ENCODE measurements at regions not wholly inside any gene's neighbourhood (a gene's known extent, or its start where the extent isn't known, plus 50 kb on each side); places are given as distances from the start of the nearest gene placed in this dataset.
"Not testable (repeated sequence)": the region's sequence is repeated elsewhere in the genome, so short reads cannot be mapped to it uniquely, and the experiment has no call there.

DNA sequence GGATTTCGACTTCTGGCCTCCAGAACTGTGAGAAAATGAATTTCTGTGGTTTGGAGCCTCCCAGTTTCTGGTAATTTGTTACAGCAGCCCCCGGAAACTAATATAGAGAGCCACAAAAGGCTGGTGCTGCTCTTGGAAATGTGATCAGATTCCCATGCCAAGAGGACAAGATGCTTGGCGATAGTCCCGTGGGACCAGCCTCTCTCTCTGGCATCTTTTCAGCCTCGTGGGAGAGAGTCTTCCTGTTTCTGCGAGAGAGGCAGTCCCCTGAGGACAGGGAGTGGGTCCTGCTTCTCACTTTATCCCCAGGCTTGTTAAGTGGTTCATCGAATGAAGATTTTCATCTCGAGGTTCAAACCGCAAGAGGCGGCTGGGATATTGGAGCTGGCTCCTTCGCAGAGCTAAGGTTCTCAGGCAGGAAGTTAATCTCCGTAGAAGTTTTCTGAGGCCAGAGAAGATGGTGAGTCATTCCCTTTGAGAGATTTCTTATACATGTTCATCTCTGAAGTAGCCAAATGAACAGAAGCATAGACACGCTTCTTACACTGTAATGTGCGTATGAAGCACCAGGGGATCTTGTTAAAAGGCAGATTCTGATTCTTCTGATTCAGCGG is 211.6 kb upstream of the SDK2 start:
- no peak for DNase-seq (ENCODE audit: low spot score in 2 of 2)
- no peak overlapping the region for H3K4me3 ChIP-seq
- H3K27ac ChIP-seq = no peak overlapping the region
- H3K27me3 ChIP-seq = no peaks in the 10 kb centered on the region
- 73 to 82% methylated on average over 15 of the region's 15 CpGs for WGBS, 2 donors
- no peaks in the 10 kb centered on the region for H3K4me1 ChIP-seq
- peaks cover 0 to 16% (median 1%) of the 10 kb centered on the region in 4 donors for H3K9me3 ChIP-seq
- H3K36me3 ChIP-seq = no peaks in the 10 kb centered on the region
- TF ChIP-seq, protein P1, sequence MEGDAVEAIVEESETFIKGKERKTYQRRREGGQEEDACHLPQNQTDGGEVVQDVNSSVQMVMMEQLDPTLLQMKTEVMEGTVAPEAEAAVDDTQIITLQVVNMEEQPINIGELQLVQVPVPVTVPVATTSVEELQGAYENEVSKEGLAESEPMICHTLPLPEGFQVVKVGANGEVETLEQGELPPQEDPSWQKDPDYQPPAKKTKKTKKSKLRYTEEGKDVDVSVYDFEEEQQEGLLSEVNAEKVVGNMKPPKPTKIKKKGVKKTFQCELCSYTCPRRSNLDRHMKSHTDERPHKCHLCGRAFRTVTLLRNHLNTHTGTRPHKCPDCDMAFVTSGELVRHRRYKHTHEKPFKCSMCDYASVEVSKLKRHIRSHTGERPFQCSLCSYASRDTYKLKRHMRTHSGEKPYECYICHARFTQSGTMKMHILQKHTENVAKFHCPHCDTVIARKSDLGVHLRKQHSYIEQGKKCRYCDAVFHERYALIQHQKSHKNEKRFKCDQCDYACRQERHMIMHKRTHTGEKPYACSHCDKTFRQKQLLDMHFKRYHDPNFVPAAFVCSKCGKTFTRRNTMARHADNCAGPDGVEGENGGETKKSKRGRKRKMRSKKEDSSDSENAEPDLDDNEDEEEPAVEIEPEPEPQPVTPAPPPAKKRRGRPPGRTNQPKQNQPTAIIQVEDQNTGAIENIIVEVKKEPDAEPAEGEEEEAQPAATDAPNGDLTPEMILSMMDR (IDR thresholded peaks at IDR 0.05) = no peak
- TF ChIP-seq POLR2A (IDR thresholded peaks at IDR 0.05) (no peak), EP300 (IDR thresholded peaks at IDR 0.05) (no peak)

- H3K4me3 ChIP-seq = no peak overlapping the region
- no peaks in the 10 kb centered on the region for H3K4me1 ChIP-seq
- no peak overlapping the region for H3K27ac ChIP-seq
- no peaks in the 10 kb centered on the region for H3K36me3 ChIP-seq
- TF ChIP-seq, protein P1 (IDR thresholded peaks at IDR 0.05) = no peak
- no peak for TF ChIP-seq EP300 (IDR thresholded peaks at IDR 0.05)
- no peak for TF ChIP-seq POLR2A (IDR thresholded peaks at IDR 0.05)
- no peaks in the 10 kb centered on the region for H3K27me3 ChIP-seq
- 79 to 80% methylated on average over 11 of the region's 11 CpGs for WGBS, 2 donors
- no peak for DNase-seq (ENCODE audit: low spot score in 2 of 2)
- peaks cover 0 to 16% (median 1%) of the 10 kb centered on the region in 4 donors for H3K9me3 ChIP-seq
Measured at GRCh38 chr17:73856556-73856955, 212.3 kb upstream of the SDK2 start.

DNA sequence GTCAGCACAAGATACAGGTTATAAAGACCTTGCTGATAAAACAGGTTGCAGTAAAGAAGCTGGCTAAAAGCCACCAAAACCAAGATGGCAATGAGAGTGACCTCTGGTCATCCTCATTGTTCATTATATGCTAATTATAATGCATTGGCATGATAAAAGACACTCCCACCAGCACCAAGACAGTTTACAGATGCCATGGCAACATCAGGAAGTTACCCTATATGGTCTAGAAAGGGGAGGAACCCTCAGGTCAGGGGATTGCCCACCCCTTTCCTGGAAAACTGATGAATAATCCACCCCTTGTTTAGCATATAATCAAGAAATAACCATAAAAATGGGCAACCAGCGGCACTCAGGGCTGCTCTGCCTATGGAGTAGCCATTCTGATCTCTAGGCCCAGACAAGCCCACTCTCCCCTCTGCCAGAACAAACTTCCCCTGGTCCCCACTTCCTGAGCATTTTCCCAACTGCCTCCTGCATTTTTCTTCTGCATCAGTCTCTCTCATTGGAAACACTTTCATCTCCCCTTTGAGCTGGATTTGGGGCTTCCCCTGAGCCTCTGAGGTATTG is 215.3 kb upstream of the SDK2 start:
- WGBS, 2 donors = 82 to 88% methylated on average over 1 of the region's 1 CpG
- not testable (repeated sequence) for H3K4me3 ChIP-seq, H3K27me3 ChIP-seq

DNA sequence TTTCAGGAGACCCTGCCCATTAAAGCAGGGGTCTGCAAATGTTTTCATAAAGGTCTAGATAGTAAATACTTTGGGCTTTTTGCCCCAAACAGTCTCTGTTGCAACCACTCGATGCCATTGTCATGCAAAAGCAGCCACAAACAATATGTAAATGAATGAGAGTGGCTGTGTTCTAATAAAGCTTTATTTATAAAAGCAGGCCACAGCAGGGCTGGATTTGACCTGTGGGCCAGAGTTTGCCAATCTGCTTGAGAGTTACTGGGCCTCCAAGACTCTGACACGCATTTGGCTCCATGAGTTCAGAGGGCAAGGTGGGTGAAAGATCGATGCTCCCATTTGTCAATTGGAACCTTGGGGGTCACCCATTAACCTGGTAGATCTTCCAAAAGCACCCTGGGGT is 217.3 kb upstream of the SDK2 start:
- Histone ChIP-seq H3K27ac (peak overlapping the region in 1 of 4 donors; percentile 72), H3K27me3 (no peaks in the 10 kb centered on the region), H3K36me3 (no peaks in the 10 kb centered on the region), H3K4me1 (no peaks in the 10 kb centered on the region), H3K4me3 (no peak overlapping the region), H3K9me3 (no peaks in the 10 kb centered on the region)
- no peak for TF ChIP-seq POLR2A (IDR thresholded peaks at IDR 0.05)
- no peak for DNase-seq (ENCODE audit: low spot score in 2 of 2)
- 91 to 94% methylated on average over 3 of the region's 3 CpGs for WGBS, 2 donors

More for the DNA sequence above, 215.3 kb upstream of the SDK2 start:
- not testable (repeated sequence) for DNase-seq (ENCODE audit: low spot score in 2 of 2); H3K27ac ChIP-seq; H3K36me3 ChIP-seq; H3K4me1 ChIP-seq
- H3K9me3 ChIP-seq = peaks cover 0 to 13% (median 0%) of the 10 kb centered on the region in 4 donors

GRCh38 chr17:73863761-73864535 is 219.7 kb upstream of the SDK2 start:
- H3K4me3 ChIP-seq = no peak overlapping the region
- H3K27ac ChIP-seq = no peak overlapping the region
- no peaks in the 10 kb centered on the region for H3K36me3 ChIP-seq
- H3K27me3 ChIP-seq = no peaks in the 10 kb centered on the region
- H3K4me1 ChIP-seq = no peaks in the 10 kb centered on the region
- TF ChIP-seq, protein P1 (IDR thresholded peaks at IDR 0.05) = no peak
- TF ChIP-seq EP300 (IDR thresholded peaks at IDR 0.05) (no peak), POLR2A (IDR thresholded peaks at IDR 0.05) (no peak)
- WGBS, 2 donors = 86 to 87% methylated on average over 18 of the region's 18 CpGs
- H3K9me3 ChIP-seq = no peaks in the 10 kb centered on the region
- DNase-seq (ENCODE audit: low spot score in 2 of 2) = no peak

DNA sequence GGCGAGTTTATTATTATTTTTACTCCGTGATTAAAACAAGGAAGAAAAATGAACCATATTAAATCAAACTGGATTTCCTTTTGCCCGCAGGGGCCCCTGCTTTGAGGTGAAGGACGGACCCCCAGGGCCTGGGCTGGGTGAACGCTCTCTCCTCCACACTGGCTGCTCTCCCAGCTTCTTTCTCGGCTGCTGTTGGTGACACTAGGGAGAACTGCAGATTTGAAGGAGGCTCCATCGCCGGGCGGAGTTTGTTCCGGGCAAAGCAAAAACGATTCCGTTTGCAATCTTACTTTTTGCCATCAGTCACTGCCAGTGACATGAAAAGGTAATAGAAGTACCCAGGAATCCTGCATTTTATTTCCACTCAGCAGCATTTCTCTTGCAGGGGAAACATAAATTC is 221.6 kb upstream of the SDK2 start:
- Histone ChIP-seq H3K9me3 (no peaks in the 10 kb centered on the region), H3K36me3 (no peaks in the 10 kb centered on the region), H3K4me3 (no peak overlapping the region), H3K27me3 (no peaks in the 10 kb centered on the region), H3K4me1 (no peaks in the 10 kb centered on the region), H3K27ac (no peak overlapping the region)
- DNase-seq (ENCODE audit: low spot score in 2 of 2) = no peak
- TF ChIP-seq POLR2A (IDR thresholded peaks at IDR 0.05) (no peak), EP300 (IDR thresholded peaks at IDR 0.05) (no peak)
- TF ChIP-seq, protein P1 (IDR thresholded peaks at IDR 0.05) = no peak
- WGBS, 2 donors = 65 to 69% methylated on average over 12 of the region's 12 CpGs

Data from tibial nerve (tissue), 4 donors.